PC-9 (cell line): ENCODE measurements at regions not wholly inside any gene's neighbourhood (a gene's known extent, or its start where the extent isn't known, plus 50 kb on each side); places are given as distances from the start of the nearest gene placed in this dataset.
"Not testable (repeated sequence)": the region's sequence is repeated elsewhere in the genome, so short reads cannot be mapped to it uniquely, and the experiment has no call there.

Experiments
- BruUV-seq: library from RNA; stranded (reverse); fragments of 400-500 nt; replicated peaks from 2 replicates; lab custom pipeline; 2021; lab: Mats Ljungman, UMichigan
- CTCF ChIA-PET: fragments of 300-600 bp; sonication (Branson Sonifier 250); formaldehyde crosslinking; loops from one replicate; lab custom pipeline; 2022; ENCODE audit warnings: antibody characterized with exemption; lab: Charles Lee
- POLR2A ChIA-PET: fragments of 300-600 bp; sonication (Branson Sonifier 250); formaldehyde crosslinking; loops from one replicate; lab custom pipeline; 2022; ENCODE audit warnings: antibody characterized with exemption; ENCODE audit not compliant: unreplicated experiment; lab: Charles Lee
- DNase-seq, 2 experiments: peaks; one replicate each; pipeline versions ENCODE4 v3.0.0 to v3.0.0-alpha.2; 2015 to 2022; ENCODE audit warnings: mixed read lengths in 1 of 2
- H2AFZ ChIP-seq: fragments of 200-600 bp; sonication (generic); 2 replicates; pipeline ENCODE4 v1.8.1; 2017; ENCODE audit warnings: antibody characterized with exemption
- H3F3A ChIP-seq: fragments of 200-600 bp; sonication (generic); 2 replicates; pipeline ENCODE4 v1.8.1; 2017; ENCODE audit warnings: antibody characterized with exemption, mild to moderate bottlenecking, low read depth; ENCODE audit not compliant: insufficient read depth
- H3K27ac ChIP-seq: fragments of 200-600 bp; sonication (generic); 2 replicates; pipeline ENCODE4 v1.6.1; 2016; ENCODE audit warnings: mixed run types
- H3K27me3 ChIP-seq: fragments of 200-600 bp; sonication (generic); 2 replicates; pipeline ENCODE4 v1.6.1; 2016; ENCODE audit warnings: low read depth, mixed run types; ENCODE audit not compliant: insufficient read depth
- H3K36me3 ChIP-seq: fragments of 200-600 bp; sonication (generic); 2 replicates; pipeline ENCODE4 v1.6.1; 2016; ENCODE audit warnings: low read depth, mixed run types
- H3K4me1 ChIP-seq: fragments of 200-600 bp; sonication (generic); replicated peaks from 2 replicates; pipeline ENCODE4 v1.6.1; 2016; ENCODE audit warnings: mixed run types; ENCODE audit not compliant: insufficient read depth
- H3K4me2 ChIP-seq: fragments of 200-600 bp; sonication (generic); 2 replicates; pipeline ENCODE4 v1.6.1; 2017; ENCODE audit warnings: mixed run types
- H3K4me3 ChIP-seq: fragments of 200-600 bp; sonication (generic); 2 replicates; pipeline ENCODE4 v1.6.1; 2016; ENCODE audit warnings: mixed run types
- H3K79me2 ChIP-seq: fragments of 200-600 bp; sonication (generic); 2 replicates; pipeline ENCODE4 v1.6.1; 2017; ENCODE audit warnings: low read depth, mixed run types
- H3K9me2 ChIP-seq: fragments of 200-600 bp; sonication (generic); 2 replicates; pipeline ENCODE4 v1.8.1; 2017; ENCODE audit warnings: mild to moderate bottlenecking; ENCODE audit not compliant: insufficient read depth
- H3K9me3 ChIP-seq: fragments of 200-600 bp; sonication (generic); 2 replicates; pipeline ENCODE4 v1.8.1; 2016; ENCODE audit warnings: low read depth; ENCODE audit not compliant: insufficient read depth
- H4K20me1 ChIP-seq: fragments of 200-600 bp; sonication (generic); 2 replicates; pipeline ENCODE4 v1.8.1; 2017; ENCODE audit not compliant: insufficient read depth
- EZH2 ChIP-seq: fragments of 200-600 bp; sonication (generic); IDR thresholded peaks from 2 replicates; pipeline ENCODE4 v1.8.0; 2017; ENCODE audit warnings: antibody characterized with exemption, low read depth
- intact Hi-C: fragments of 100-400 bp; cut with micrococcal nuclease; formaldehyde crosslinking; loops from one replicate; pipeline ENCODE4 v1.10.0; 2022; ENCODE audit not compliant: unreplicated experiment
- TF ChIP-seq, protein P1 (sequence below): fragments of 200-600 bp; sonication (generic); conservative IDR thresholded peaks from 2 replicates; pipeline ENCODE4 v1.6.1; 2017; ENCODE audit warnings: mixed run types, antibody characterized with exemption, mild to moderate bottlenecking, moderate library complexity

DNA sequence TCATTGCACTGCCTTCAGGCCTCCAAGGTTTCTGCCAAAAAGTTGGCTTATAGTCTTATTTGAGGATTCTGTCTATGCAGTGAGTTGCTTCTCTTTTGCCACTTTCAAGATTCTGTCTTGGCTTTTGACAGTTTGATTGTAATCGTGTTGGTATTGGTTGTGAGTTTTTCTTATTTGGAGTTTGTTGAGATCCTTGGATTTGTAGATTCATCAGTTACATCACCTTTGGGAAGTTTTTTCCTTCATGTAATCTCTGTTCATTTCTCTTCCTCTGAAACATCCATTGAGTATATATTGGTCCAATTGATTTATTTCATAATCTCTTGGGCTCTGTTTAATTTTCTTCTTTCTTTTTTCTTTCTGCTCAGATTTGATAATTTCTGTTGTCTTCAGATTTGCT lies 59.8 kb downstream of the SEPTIN7 start:
- H3F3A ChIP-seq, result 0 out of 2 replicates have a peak, but pooled peaks cover 3% of the 10 kb centered on the region
- H3K9me3 ChIP-seq, result no peaks in the 10 kb centered on the region; the same call in 1 of the 2 replicates
- no peak for DNase-seq
- ChIA-PET POLR2A (no interaction called here), CTCF (no interaction called here)
- intact Hi-C loops, result no loop called here
- no peaks in the 10 kb centered on the region for H3K4me1 ChIP-seq
- H3K4me2 ChIP-seq, result no peak overlapping the region
- peaks cover 64% of the 10 kb centered on the region for H3K79me2 ChIP-seq
- H3K27ac ChIP-seq, result no peak overlapping the region
- TF ChIP-seq, protein P1, sequence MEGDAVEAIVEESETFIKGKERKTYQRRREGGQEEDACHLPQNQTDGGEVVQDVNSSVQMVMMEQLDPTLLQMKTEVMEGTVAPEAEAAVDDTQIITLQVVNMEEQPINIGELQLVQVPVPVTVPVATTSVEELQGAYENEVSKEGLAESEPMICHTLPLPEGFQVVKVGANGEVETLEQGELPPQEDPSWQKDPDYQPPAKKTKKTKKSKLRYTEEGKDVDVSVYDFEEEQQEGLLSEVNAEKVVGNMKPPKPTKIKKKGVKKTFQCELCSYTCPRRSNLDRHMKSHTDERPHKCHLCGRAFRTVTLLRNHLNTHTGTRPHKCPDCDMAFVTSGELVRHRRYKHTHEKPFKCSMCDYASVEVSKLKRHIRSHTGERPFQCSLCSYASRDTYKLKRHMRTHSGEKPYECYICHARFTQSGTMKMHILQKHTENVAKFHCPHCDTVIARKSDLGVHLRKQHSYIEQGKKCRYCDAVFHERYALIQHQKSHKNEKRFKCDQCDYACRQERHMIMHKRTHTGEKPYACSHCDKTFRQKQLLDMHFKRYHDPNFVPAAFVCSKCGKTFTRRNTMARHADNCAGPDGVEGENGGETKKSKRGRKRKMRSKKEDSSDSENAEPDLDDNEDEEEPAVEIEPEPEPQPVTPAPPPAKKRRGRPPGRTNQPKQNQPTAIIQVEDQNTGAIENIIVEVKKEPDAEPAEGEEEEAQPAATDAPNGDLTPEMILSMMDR, result no peak
- TF ChIP-seq EZH2, result no peak
- no peaks in the 10 kb centered on the region for H3K9me2 ChIP-seq
- H3K36me3 ChIP-seq, result 0 out of 2 replicates have a peak, but pooled peaks cover 4% of the 10 kb centered on the region
- no peak overlapping the region for H2AFZ ChIP-seq
- H3K27me3 ChIP-seq, result no peaks in the 10 kb centered on the region
- no TSS peak for BruUV-seq
- no peak overlapping the region for H3K4me3 ChIP-seq
- H4K20me1 ChIP-seq, result peaks cover 5% of the 10 kb centered on the region; the same call in 1 of the 2 replicates

DNA sequence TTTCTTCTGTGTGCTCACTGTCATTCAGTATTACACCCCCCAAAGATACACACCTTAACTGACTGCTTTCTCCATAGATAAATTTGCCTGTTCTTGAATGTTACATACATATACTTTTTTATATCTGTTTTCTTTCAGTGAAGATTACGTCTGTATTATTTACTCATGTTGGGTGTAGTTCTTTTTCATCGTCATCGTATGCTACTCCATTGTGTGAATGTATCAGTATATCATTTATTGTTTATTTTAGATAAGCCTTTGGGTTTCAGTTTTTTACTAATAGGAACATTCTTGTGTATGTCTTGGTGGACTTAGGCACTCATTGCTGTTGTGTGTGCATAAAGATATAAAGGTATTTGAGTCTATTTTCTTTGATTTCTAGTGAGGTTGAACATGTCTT lies 64.4 kb downstream of the SEPTIN7 start:
- Histone ChIP-seq H3F3A (no peaks in the 10 kb centered on the region), H3K4me2 (no peak overlapping the region), H4K20me1 (0 out of 2 replicates have a peak, but pooled peaks cover 5% of the 10 kb centered on the region), H3K4me1 (no peaks in the 10 kb centered on the region), H3K4me3 (no peak overlapping the region), H2AFZ (no peak overlapping the region), H3K79me2 (peaks cover 26% of the 10 kb centered on the region), H3K27me3 (no peaks in the 10 kb centered on the region), H3K9me2 (no peaks in the 10 kb centered on the region), H3K36me3 (peaks cover 9% of the 10 kb centered on the region; the same call in 1 of the 2 replicates), H3K27ac (no peak overlapping the region), H3K9me3 (no peaks in the 10 kb centered on the region)
- POLR2A ChIA-PET, result no interaction called here
- intact Hi-C loops, result no loop called here
- no peak for DNase-seq
- TF ChIP-seq, protein P1, result no peak
- no peak for TF ChIP-seq EZH2
- no TSS peak for BruUV-seq
- CTCF ChIA-PET, result no interaction called here

DNA sequence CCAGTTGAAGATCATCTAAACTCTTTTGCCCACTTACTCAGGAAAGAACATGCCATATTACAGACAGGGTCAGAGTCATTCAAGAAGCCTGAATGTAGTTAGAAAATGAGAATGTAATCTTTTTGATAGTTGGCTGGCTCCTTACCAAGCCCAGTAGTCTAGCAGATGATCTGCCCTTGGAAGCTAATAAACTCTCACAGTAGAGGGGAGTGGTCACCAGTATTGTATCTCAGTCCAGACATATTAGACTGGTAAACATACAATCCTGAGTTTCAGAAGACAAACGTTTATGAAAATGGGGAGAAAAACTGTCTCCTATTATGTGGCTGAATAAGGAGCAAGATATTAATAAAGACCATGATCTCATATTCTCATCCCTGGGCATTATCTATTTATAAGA lies 65.3 kb downstream of the SEPTIN7 start:
- DNase-seq, result no peak
- Histone ChIP-seq H3K4me2 (no peak overlapping the region), H3K27ac (no peak overlapping the region), H3K4me3 (no peak overlapping the region), H3K9me3 (no peaks in the 10 kb centered on the region), H3K27me3 (no peaks in the 10 kb centered on the region), H2AFZ (no peak overlapping the region), H3K9me2 (no peaks in the 10 kb centered on the region), H3F3A (no peaks in the 10 kb centered on the region), H3K4me1 (no peaks in the 10 kb centered on the region), H3K36me3 (peaks cover 9% of the 10 kb centered on the region; the same call in 1 of the 2 replicates), H3K79me2 (peaks cover 17% of the 10 kb centered on the region), H4K20me1 (0 out of 2 replicates have a peak, but pooled peaks cover 3% of the 10 kb centered on the region)
- TF ChIP-seq EZH2, result no peak
- TF ChIP-seq, protein P1, result no peak
- CTCF ChIA-PET, result no interaction called here
- intact Hi-C loops, result no loop called here
- POLR2A ChIA-PET, result no interaction called here
- no TSS peak for BruUV-seq

DNA sequence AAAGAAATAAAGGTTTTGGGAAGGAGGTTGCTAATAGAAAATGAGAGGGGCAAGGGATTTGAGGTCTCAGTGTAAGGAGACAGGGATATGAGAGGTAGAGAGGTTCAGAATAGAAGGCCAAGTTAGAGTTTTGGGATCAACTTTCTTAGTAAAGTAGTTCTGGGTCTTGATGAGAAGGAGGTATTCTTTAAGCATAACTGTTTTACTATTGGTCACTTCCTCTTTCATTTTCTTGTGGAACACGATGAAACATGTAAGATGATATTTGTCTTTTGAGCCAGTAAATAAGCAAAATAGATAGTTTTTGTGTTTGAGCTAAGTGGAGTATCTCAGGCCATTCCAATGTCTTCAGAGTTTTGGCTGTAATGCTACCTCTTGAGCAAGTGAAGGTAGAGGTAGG lies 68.3 kb downstream of the SEPTIN7 start:
- DNase-seq, H3K79me2 ChIP-seq, CTCF ChIA-PET: not testable (repeated sequence)

More for the DNA sequence above, 68.3 kb downstream of the SEPTIN7 start:
- H3K4me1 ChIP-seq, H3K27ac ChIP-seq, POLR2A ChIA-PET, H4K20me1 ChIP-seq, H3K4me2 ChIP-seq, intact Hi-C loops, H3K9me2 ChIP-seq, BruUV-seq, H2AFZ ChIP-seq, H3K4me3 ChIP-seq, H3K9me3 ChIP-seq, H3K27me3 ChIP-seq, H3F3A ChIP-seq: not testable (repeated sequence)
- H3K36me3 ChIP-seq, result peaks cover 16% of the 10 kb centered on the region; the same call in 1 of the 2 replicates
